ENCODE measurements at regions not wholly inside any gene's neighbourhood (a gene's known extent, or its start where the extent isn't known, plus 50 kb on each side); places are given as distances from the start of the nearest gene placed in this dataset.

DNA sequence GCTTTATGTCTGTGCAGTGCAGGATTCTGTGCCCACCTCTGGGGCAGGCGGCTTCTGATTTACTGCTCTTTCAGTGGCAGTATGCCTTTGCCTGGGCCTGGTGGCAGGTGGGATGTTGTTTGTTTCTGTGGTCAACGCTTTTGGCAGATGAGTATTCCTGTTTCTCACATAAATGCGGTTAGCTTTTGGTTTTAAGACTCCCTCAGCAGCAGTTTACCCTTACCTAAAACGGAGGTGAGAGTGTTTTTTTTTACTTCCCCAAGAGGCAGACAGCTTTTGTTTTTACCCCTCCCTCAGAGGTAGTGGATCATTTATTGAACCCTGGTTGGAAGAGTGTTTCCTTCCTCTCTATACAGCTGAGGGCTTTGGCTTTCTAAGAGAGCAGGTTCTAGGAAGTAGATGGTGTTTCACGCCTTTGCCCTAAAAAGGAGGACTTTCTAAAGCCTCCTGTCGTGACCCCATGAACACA lies 134.1 kb upstream of the PLSCR5 start:
- TF ChIP-seq, protein P1, sequence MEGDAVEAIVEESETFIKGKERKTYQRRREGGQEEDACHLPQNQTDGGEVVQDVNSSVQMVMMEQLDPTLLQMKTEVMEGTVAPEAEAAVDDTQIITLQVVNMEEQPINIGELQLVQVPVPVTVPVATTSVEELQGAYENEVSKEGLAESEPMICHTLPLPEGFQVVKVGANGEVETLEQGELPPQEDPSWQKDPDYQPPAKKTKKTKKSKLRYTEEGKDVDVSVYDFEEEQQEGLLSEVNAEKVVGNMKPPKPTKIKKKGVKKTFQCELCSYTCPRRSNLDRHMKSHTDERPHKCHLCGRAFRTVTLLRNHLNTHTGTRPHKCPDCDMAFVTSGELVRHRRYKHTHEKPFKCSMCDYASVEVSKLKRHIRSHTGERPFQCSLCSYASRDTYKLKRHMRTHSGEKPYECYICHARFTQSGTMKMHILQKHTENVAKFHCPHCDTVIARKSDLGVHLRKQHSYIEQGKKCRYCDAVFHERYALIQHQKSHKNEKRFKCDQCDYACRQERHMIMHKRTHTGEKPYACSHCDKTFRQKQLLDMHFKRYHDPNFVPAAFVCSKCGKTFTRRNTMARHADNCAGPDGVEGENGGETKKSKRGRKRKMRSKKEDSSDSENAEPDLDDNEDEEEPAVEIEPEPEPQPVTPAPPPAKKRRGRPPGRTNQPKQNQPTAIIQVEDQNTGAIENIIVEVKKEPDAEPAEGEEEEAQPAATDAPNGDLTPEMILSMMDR (conservative IDR thresholded peaks at IDR 0.05), result no peak
- TF ChIP-seq ZFX (IDR thresholded peaks at IDR 0.05), result no peak
